GM03348 (cell line): ENCODE measurements at regions not wholly inside any gene's neighbourhood (a gene's known extent, or its start where the extent isn't known, plus 50 kb on each side); places are given as distances from the start of the nearest gene placed in this dataset.

Experiments
- DNase-seq: peaks from one replicate; pipeline ENCODE4 v3.0.0; 2012; ENCODE audit warnings: low spot score

DNA sequence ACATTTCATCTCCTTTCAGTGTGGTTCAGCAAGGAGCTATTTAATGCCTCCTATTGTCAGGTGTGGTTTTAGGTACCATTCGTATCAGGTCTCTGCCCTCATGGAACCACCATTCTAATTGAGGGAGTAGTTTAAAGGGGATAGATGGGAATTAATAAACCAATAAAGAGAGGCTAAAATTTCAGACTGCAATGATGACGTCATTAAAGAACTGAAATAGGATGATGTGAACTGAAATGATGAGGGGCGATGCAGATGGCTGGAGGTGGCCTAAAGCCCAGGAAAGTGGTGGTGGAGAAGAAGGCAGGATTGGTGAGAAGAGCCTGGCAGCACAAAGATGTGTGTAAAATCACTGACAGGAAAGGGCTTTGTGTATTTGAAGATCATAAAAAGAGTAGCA lies 148.9 kb upstream of the RBFOX1 start:
- DNase-seq = no peak

DNA sequence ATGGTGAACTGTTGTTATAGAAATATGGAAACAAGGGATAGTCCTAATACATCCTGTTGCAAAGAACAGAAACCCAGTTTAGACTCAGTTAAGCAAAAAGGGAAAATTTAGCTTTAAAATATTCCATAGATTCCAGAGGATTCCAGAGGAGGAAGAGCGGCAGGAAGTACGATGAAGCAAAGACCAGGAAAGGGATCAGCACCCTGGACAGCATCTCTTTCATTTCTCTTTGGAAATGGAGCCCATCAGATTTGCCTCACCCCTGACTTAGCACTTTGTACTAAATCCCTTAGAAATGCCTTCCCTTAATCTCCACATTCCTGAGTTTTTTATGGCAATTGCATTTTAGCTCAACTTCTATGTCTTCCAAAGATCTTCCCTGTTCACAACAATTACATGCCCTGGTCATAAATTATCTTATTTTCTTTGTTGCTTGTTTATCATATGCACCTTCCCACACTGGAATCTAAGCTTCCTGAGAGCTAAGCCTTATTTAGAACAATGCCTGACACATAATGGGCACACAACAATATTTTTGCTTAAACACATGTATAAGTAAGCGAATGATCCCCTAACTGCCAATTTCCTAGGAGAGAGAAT lies 150.0 kb upstream of the RBFOX1 start:
- DNase-seq = no peak

DNA sequence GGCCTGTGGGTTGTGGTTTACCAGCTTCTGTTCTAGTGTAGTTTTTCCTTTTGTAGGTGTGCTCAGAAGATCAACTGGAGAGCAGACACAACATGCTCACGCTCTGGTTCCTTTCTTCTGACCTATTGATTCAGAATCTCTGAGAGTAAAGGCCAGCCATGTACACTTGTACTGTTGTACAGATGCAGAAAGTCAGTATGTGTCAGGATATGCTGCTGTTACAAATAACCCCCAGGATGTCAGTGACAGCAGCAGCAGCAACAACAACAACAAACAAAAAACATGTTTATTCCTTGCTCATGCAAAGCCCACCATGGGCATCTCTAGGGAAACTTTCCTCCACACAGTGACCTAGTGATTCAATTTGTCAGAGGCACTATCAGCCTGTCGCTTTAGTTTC lies 154.8 kb upstream of the RBFOX1 start:
- DNase-seq = no peak

DNA sequence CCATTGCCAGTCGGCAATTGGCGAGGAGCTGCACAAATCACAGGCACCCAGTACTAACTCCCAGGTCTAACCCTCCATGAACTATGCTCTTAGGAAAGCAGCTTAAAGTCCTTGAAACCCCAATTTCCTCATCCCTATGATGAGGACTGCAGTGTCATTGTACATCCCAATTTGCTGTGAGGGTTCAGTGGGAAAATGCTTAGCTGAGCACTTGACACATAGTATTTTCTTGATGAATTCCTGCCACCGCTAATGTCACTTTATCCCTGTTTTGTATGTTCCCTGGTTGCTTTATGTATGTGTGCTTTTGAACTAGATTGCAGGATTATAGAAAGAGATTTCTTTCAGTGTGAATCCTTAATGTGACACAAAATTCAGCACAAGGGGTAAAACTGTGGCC lies 161.5 kb upstream of the RBFOX1 start:
- DNase-seq = no peak

DNA sequence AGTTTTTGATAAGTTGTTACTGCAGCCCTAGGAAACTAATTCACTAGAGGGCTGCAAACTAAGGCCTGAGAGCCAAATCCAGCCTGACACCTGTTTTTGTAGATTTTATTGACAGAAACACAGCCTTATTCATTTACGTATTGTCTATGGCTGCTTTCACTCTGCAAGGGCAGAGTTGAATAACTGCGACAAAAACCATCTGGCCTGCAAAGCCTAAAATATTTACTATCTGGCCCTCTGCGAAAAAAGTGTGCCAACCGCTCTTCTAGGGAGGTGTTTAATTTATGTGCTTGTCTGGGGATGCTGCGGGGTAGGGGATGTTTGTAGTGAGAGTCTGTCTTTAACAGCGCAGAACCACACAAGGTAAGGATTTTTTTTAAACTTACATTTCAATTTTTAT lies 165.0 kb upstream of the RBFOX1 start:
- DNase-seq = no peak

DNA sequence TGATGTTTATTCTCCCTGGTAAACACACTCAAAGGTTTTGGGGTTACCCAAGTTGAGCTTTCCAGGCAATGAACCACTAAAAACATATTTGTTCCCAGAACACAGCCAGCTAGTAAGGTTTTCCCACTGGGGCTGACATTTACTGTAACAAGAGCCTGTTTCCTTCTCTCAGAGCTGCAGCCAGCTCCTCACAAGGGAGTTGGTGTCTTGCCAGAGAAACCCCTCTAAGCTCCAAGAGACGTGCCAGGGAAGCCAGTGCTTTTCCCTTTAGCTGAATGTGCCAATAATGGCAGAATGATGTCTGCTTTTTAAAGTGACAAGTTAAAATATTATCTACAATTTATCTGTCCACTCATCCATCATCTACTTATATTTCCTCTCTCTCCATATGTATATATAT lies 170.8 kb upstream of the RBFOX1 start:
- DNase-seq = no peak

DNA sequence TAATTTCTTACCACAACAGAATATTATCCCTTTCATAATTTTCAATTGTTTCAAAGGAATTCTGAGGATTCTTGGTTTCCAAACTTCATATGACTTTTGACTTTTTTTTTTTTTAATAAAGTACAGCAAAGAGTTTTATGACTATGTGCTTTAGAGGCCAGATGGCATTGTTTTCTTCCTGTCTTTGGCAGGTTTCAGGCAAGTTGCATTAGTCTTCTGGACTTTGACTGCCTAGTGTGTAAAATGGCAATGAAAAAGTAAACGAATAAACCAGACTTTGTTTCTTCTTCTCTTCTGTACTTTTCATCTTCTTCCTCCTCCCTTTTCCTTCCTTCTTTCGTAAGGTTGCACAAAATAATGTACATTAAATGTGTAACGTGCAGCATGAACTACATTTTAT lies 172.6 kb upstream of the RBFOX1 start:
- no peak for DNase-seq

DNA sequence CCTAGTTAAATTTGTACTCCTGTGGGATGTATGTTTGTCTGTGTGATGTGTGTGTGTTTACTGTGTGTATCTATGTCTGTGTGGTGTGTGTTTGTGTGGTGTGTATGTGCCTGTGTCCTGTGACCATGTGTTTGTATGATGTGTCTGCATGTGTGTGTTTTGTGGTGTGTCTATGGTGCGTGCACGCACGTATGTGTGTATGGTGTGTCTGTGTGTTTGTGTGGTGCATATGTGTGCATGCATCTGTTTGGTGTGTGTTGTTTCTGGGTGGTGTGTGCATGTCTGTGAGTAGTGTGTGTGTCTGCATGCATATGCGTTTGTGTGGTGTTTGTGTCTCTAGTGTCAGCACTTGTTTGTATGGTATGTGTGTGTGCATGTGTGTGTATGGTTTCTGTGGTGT lies 174.2 kb upstream of the RBFOX1 start:
- no peak for DNase-seq

DNA sequence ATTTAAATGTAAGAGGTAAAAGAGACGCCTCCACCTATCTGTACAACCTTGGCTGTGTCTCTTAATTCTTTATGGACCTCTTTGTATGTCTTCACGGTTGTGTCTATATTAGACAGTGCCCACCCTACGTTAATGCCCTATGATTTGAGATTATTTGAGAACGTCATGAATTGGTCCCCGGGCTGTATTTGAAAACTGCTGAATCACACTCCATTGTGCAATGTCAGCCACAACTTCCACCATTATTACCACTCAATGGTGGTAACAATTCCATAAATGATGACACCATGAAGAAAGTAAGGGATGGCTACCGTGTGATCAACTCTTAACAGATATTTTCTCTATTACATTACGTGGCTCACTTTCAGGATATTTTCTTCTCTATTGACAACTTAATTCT lies 182.4 kb upstream of the RBFOX1 start:
- no peak for DNase-seq

DNA sequence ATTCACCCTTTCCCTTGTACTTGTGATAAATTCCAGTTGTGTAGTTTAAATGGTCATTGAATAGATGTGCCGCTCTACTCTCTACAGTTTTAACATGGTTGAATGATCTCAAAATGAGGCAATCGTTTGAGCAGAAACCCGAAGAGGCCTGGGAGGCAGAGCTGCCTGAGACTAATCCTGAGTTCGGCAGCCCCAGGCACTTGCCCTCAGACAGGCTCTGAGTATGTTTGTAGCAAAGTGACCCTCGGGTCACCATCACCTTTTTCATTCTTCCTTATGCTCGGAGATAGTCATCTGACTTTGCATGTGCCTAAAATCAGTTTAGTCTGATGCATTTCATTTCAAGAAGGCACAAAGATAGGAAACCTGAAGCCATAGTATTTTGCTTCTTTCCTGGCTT lies 184.0 kb upstream of the RBFOX1 start:
- DNase-seq = no peak

DNA sequence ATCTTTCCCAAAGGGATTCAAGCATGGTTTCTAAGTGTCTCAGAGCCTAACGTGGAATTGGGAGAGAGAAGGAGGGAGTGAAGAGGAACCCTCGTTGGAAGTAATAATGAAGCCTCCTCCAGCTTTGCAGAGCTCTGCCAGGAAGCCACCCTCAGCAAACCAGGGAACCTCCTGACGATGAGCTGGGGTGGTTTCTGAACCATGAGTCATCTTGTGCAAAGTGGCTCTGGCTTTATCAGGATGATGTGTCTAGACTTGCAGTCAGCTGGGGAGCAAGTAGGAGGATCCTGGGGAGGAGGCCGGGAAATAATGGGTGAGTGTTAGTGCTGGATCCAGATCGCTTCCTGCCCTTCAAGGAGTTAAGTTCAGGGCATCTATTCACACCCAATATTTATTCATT lies 191.7 kb upstream of the RBFOX1 start:
- DNase-seq = no peak

DNA sequence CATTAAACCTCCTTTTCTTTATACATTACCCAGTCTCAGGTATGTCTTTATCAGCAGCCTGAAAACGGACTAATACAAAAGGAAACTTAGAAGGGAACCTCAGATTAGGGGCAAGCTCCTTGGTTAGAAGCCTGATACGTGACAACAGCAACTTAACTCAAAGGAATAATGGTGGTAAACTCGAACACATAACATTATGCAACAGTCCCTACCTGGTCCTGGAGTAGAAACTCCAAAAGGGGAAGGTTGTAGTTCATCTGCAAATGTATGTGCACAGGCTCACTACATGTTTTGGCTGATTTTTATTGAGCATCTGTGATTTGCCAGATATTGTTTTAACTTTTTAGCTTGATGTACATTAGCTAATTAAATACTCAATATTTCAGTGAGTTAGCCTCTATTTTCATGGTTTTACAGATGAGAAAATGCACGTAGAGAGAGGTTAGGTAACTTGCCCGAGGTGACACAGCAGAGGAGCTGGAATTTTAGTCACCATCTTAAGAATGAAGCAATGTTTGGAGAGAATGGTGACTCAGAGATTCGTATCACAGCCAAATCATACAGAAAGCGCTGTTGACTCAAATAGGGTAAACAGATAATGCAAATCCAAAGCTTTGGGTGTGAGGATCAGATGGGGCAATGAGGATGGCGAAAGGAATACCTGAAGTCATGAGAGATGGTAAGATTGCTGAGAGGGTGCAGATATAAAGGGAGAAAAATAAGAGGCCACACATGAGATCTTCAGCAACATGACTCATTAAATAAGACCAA lies 194.9 kb upstream of the RBFOX1 start:
- DNase-seq = no peak

DNA sequence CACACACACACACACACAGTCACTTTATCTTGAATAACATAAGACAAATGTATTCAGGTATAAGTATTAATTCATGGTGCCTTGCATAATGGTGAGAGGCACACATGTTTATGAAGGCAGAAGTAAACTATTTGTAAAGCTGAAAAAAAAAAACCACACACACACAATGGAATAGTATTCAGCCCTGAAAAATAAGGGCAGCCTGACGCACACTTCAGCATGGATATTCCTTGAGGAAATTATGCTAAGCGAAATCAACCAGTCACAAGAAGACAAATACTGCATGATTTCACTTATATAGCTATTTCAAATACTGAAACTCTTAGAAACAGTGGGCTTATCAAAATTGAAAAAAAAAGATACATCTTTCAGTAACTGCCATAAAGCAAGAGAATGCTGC lies 200.2 kb upstream of the RBFOX1 start:
- DNase-seq = no peak

DNA sequence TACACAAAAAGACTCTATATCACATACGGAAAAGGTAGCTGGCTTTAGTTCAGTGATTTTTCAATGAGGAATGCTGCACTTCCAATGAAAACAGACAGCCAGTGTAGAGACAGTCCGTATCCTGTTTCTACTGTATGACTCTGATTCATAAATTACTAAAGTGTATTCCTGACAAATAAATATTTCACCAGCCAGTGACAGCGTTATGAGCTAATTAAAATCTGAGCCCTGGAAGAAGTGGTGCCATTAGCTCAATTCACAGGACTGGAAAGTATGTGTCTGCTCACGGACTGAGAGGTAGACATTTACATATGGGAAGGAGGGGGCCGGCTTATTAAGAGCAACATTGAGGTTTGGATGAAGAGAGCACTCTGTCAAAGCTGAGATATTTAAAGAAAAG lies 207.9 kb upstream of the RBFOX1 start:
- no peak for DNase-seq

DNA sequence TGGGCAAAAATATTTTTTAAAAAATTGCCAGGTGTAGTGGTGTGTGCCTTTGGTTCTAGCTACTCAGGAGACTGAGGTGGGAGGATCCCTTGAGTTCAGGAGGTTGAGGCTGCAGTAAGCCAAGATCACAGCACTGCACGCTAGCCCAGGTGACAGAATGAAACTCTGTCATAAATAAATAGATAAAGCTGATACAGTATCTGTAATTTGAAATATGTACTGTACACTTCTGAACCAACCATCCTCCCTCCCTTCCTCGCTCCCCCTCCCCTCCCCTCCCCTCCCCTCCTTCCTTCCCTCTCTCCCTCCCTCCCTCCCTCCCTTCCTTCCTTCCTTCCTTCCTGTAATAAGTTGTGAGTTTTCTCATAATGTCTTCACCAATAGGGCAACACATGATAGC lies 208.4 kb upstream of the RBFOX1 start:
- DNase-seq = no peak

DNA sequence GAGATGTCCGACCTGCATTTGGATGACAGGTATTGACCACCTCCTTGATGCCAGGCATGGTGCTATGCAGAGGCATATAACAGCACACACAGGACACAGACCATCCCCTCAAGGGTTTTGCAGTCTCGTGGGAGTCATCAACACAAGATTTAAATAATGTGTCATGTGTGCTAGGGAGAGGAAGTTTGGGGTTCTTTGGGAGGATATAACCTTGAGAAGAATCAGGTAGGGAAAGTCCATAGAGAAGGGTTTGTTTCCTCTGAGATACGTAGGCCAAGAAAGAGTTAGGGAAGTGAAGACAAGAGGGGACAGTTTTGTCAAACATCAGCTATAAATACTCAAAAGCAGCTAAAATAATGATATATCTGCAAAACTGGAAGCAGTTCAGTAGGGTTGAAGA lies 215.9 kb upstream of the RBFOX1 start:
- DNase-seq = no peak

DNA sequence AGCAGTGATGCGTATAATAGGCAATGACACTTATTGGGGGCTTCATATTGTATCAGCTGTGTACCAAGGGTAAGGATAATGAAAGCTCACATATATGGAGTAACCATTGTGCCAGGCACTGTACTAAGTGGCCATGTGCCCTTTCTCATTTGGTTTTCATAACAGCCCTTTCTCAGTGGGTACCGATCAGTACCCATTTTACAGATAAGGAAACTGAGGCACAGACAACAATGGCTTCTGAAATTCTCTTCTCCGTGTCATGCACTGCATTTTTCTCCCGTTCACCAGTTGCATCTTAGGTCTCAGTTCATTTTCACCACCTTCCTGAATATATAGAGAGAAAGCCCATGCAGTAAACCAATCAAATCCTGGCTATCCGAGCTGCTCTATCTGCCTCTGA lies 216.7 kb upstream of the RBFOX1 start:
- DNase-seq = no peak

DNA sequence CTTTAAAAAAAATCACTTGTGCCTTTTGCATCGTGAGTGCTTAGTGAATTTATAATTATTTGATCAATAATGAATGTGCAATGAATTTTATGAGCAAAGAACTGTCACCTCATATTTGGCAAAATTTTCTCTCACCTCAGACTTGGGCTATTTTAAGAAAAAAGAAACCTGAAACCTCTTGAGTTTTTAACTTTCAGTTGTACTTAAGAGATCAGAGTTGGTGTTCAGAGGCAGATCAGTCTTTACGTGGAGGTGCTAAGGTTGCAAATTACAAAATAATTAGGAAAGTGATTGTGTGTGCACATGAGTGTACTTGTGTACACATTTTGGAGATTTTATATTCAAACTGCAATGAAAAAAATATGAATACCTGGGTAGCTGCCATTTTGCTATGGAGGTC lies 218.7 kb upstream of the RBFOX1 start:
- no peak for DNase-seq

DNA sequence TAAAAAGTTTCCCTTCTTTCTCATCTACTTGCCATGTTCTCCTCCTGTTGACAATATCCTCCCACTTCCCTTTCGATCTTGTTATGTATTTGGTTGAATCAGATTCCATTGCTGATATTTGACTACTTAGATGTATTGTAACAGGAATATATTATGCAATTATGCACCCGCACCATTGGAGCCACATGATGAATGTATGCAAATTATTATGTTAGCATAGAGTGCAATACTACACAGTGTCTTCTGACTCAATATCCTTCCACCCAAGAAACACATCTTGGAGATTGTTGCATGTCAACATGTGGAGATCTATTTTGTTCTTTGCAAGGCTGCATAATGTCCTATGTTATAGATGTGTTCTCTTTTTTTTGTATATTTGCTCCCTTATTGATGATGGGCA lies 219.2 kb upstream of the RBFOX1 start:
- DNase-seq = no peak

DNA sequence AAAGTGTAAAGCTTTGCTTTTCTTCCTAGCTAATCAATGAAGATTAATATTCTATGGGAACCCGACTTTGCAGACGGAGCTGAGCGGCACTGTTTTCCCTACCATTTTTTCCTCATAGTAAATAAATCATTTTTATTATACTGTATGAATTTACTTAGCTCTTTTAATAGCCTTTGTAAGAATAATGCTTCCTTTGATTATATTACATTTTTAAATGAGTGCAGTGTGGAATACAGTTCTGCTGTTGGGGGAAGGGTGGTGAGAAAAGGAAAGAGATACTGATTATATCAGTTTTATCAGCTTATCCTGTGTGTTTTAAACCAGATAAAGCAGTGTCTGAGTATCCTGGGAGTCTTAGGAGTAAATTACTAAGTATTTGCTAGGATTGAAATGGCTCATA lies 221.4 kb upstream of the RBFOX1 start:
- no peak for DNase-seq

DNA sequence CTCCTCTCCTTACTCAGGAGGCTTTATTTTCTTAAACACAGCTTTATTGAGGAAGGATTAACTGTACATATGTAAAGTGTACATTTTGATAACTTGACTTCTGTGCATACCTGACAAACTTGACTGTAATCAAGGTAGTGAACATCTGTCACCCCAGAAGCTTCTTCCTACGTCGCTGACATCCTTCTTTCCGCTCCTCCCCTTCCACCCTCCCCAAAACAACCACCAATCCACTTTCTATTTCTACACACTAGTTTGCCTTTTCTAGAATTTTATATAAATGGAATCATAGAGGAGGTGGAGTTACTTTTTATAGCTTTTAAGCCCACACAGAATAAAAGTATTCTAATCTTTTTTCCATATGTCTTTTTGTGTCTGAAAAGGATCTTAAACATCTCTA lies 225.2 kb upstream of the RBFOX1 start:
- no peak for DNase-seq

DNA sequence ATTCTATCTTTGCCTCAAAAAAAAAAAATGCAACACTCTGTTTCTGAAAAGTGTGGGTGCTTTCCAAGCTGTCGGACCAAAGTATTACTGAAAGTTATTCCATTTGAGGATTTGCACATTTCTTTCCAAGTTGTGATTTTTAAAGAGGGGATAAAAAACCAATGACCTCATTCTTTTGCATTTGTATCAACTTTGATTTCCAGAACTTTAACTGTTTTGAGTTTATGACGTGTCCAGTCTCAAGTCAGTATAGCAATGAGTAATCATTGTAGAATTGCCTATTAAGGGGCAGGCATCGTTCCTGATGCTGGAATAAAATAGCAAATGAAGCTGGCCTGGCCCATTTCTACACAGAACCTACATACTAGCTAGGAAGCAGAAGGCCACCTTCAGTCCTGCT lies 229.6 kb upstream of the RBFOX1 start:
- no peak for DNase-seq

DNA sequence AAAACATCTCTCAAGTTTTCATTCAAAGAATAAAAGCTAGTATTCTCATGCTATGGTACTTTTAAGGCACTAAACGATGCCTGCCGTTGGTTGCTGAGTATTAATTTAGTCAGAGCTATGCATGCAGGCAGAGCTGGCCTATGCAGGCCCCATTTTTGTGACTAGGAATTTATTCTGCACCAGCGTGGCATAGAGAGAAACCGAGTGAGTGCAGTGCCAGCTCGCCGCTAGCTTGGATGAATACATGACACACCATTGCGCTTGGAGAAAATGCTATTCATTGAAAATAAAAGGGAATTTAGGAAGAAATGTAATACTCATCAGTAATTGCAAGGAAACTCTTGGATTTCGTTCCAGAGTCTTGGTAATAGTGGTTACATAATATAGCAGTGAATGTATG lies 231.6 kb upstream of the RBFOX1 start:
- no peak for DNase-seq

DNA sequence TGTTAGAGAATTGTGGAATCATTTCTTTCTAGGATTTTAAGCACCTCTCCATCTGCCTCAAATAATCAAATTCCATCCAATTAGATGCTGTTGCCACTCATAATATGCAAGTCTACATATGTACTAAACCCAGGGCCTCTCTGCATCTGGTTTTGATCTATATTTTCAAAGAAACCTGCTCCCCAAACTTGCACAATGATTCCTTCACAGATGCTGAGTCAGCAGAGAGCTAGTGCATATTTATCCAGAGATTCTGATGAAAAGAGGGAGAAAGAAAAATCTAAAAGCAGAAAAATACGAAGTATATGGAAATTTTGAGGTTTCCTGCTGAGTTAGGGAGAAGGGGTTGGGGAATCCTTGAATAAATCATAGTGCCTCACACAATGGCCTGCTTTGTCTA lies 235.1 kb upstream of the RBFOX1 start:
- no peak for DNase-seq
